ENCODE measurements at regions not wholly inside any gene's neighbourhood (a gene's known extent, or its start where the extent isn't known, plus 50 kb on each side); places are given as distances from the start of the nearest gene placed in this dataset.

- in situ Hi-C loops (cut with HindIII; ENCODE audit: extremely low pct_ligation_motif_present, low pct_unique_long_range_greater_than_20kb), result no loop called here
- Histone ChIP-seq H3K27me3 (ENCODE audit: control insufficient read depth in 1 of 2, insufficient read depth in 2 of 2, low read length in 2 of 2) (no peaks in the 10 kb centered on the region), H2AFZ (ENCODE audit: low read length) (no peak overlapping the region), H4K20me1 (ENCODE audit: insufficient read depth, low read length) (no peaks in the 10 kb centered on the region), H3K9me3 (ENCODE audit: low read length) (no peaks in the 10 kb centered on the region), H3K4me3 (replicated peaks in 1 of 3; ENCODE audit: insufficient read depth in 1 of 3, low read depth in 2 of 3, low read length in 3 of 3) (no peak overlapping the region), H3K4me1 (ENCODE audit: insufficient read depth, low read length) (0 out of 2 replicates have a peak, but pooled peaks cover 7% of the 10 kb centered on the region), H3K4me2 (ENCODE audit: low read depth, low read length) (no peak overlapping the region), H3K27ac (ENCODE audit: extremely low read length, insufficient read depth, low read length) (no peak overlapping the region), H3K9ac (ENCODE audit: insufficient read depth, low read depth, low read length) (no peak overlapping the region), H3K79me2 (ENCODE audit: insufficient read depth, low read length) (no peaks in the 10 kb centered on the region), H3K36me3 (replicated peaks in 1 of 2; ENCODE audit: control insufficient read depth in 1 of 2, insufficient read depth in 2 of 2, low read length in 2 of 2) (no peaks in the 10 kb centered on the region)
- ChIA-PET CTCF (ENCODE audit: low intra/inter-chr PET ratio, low total read pairs) (no interaction called here), POLR2A (no interaction called here)
- peak; percentile 55; the same call in 1 of the 3 replicates for ATAC-seq
- DNase-seq (ENCODE audit: low spot score), result no peak
- TF ChIP-seq ZNF549 (CRISPR knock-in tag; IDR thresholded peaks at IDR 0.05) (peak; percentile 80; the same call in 1 of the 2 replicates), ZNF546 (CRISPR knock-in tag; conservative IDR thresholded peaks at IDR 0.05) (no peak)
- WGBS (ENCODE audit: low lambda C conversion rate), result 3% methylated on average over 7 of the region's 7 CpGs
- intact Hi-C loops (cut with micrococcal nuclease; ENCODE audit: unreplicated experiment), result no loop called here
- no TSS peak for BruUV-seq (replicated peaks)
- FAIRE-seq, result no peak
Observed at GRCh38 chr18:77422974-77423867, 173.6 kb downstream of the GALR1 start.

GRCh38 chr18:77433076-77433475, 183.4 kb downstream of the GALR1 start:
- BruUV-seq (replicated peaks), result no TSS peak
- Histone ChIP-seq H3K9me3 (ENCODE audit: low read length) (no peaks in the 10 kb centered on the region), H3K9ac (ENCODE audit: insufficient read depth, low read depth, low read length) (no peak overlapping the region), H3K36me3 (replicated peaks in 1 of 2; ENCODE audit: control insufficient read depth in 1 of 2, insufficient read depth in 2 of 2, low read length in 2 of 2) (no peaks in the 10 kb centered on the region), H3K27ac (ENCODE audit: extremely low read length, insufficient read depth, low read length) (no peak overlapping the region), H3K79me2 (ENCODE audit: insufficient read depth, low read length) (no peaks in the 10 kb centered on the region), H3K4me1 (ENCODE audit: insufficient read depth, low read length) (no peaks in the 10 kb centered on the region), H3K4me3 (replicated peaks in 1 of 3; ENCODE audit: insufficient read depth in 1 of 3, low read depth in 2 of 3, low read length in 3 of 3) (no peak overlapping the region), H4K20me1 (ENCODE audit: insufficient read depth, low read length) (no peaks in the 10 kb centered on the region), H2AFZ (ENCODE audit: low read length) (no peak overlapping the region), H3K27me3 (ENCODE audit: control insufficient read depth in 1 of 2, insufficient read depth in 2 of 2, low read length in 2 of 2) (no peaks in the 10 kb centered on the region; a peak in 1 of 5 replicates), H3K4me2 (ENCODE audit: low read depth, low read length) (no peak overlapping the region)
- no peak for ATAC-seq
- intact Hi-C loops (cut with micrococcal nuclease; ENCODE audit: unreplicated experiment) (no loop called here), in situ Hi-C loops (cut with HindIII; ENCODE audit: extremely low pct_ligation_motif_present, low pct_unique_long_range_greater_than_20kb) (no loop called here)
- FAIRE-seq, result no peak
- POLR2A ChIA-PET, result no interaction called here
- no peak for DNase-seq (ENCODE audit: low spot score)
- CTCF ChIA-PET (ENCODE audit: low intra/inter-chr PET ratio, low total read pairs), result no interaction called here
- WGBS (ENCODE audit: low lambda C conversion rate), result 7% methylated on average over 1 of the region's 1 CpG
- TF ChIP-seq DPF2 (CRISPR knock-in tag; IDR thresholded peaks at IDR 0.05; ENCODE audit: borderline replicate concordance, low read depth), result no peak
- TF ChIP-seq PRDM10 (CRISPR knock-in tag; IDR thresholded peaks at IDR 0.05; ENCODE audit: low read depth), result no peak
- no peak for TF ChIP-seq ZNF609 (CRISPR knock-in tag; IDR thresholded peaks at IDR 0.05; ENCODE audit: borderline replicate concordance)
- no peak for TF ChIP-seq ZNF776 (CRISPR knock-in tag; IDR thresholded peaks at IDR 0.05)
- no peak for TF ChIP-seq MTF1 (CRISPR knock-in tag; IDR thresholded peaks at IDR 0.05)
- TF ChIP-seq NONO (IDR thresholded peaks at IDR 0.05), result no peak
- no peak for TF ChIP-seq NONO (CRISPR knock-in tag; conservative IDR thresholded peaks at IDR 0.05)

All from HepG2 (cell line).